Hepatocyte (in vitro differentiated cells): ENCODE measurements at regions not wholly inside any gene's neighbourhood (a gene's known extent, or its start where the extent isn't known, plus 50 kb on each side); places are given as distances from the start of the nearest gene placed in this dataset.

Experiments used
- DNase-seq: peaks from one replicate; pipeline ENCODE4 v3.0.0-alpha.2; 2016; ENCODE audit warnings: low spot score
- H2AFZ ChIP-seq: fragments of 200-600 bp; sonication (generic); 2 replicates; pipeline ENCODE4 v1.6.0; 2016; ENCODE audit warnings: antibody characterized with exemption, mild to moderate bottlenecking
- H3K27ac ChIP-seq: fragments of 200-600 bp; sonication (generic); 2 replicates; pipeline ENCODE4 v1.5.1; 2016; ENCODE audit warnings: mild to moderate bottlenecking
- H3K27me3 ChIP-seq: fragments of 200-600 bp; sonication (generic); 2 replicates; pipeline ENCODE4 v1.6.1; 2016
- H3K36me3 ChIP-seq: fragments of 200-600 bp; sonication (generic); replicated peaks from 2 replicates; pipeline ENCODE4 v1.5.1; 2016; ENCODE audit warnings: low read depth; ENCODE audit not compliant: insufficient read depth
- H3K4me1 ChIP-seq: fragments of 200-600 bp; sonication (generic); 2 replicates; pipeline ENCODE4 v1.5.1; 2016; ENCODE audit warnings: mild to moderate bottlenecking, moderate library complexity; ENCODE audit not compliant: insufficient read depth
- H3K4me2 ChIP-seq: fragments of 200-600 bp; sonication (generic); 2 replicates; pipeline ENCODE4 v1.6.0; 2016
- H3K4me3 ChIP-seq: fragments of 200-600 bp; sonication (generic); 2 replicates; pipeline ENCODE4 v1.5.1; 2016; ENCODE audit warnings: mild to moderate bottlenecking
- H3K79me2 ChIP-seq: fragments of 200-600 bp; sonication (generic); 2 replicates; pipeline ENCODE4 v1.6.0; 2017; ENCODE audit warnings: mild to moderate bottlenecking
- H3K9me2 ChIP-seq: fragments of 200-600 bp; sonication (generic); replicated peaks from 2 replicates; pipeline ENCODE4 v1.6.0; 2017; ENCODE audit warnings: mild to moderate bottlenecking; ENCODE audit not compliant: insufficient read depth
- H3K9me3 ChIP-seq: fragments of 200-600 bp; sonication (generic); 2 replicates; pipeline ENCODE4 v1.5.1; 2016; ENCODE audit warnings: low read depth, mild to moderate bottlenecking
- H4K20me1 ChIP-seq: fragments of 200-600 bp; sonication (generic); 2 replicates; pipeline ENCODE4 v1.6.0; 2016; ENCODE audit warnings: mild to moderate bottlenecking; ENCODE audit not compliant: insufficient read depth, poor library complexity, severe bottlenecking
- EZH2 ChIP-seq: fragments of 200-600 bp; sonication (generic); IDR thresholded peaks from 2 replicates; pipeline ENCODE4 v1.6.1; 2016; ENCODE audit warnings: antibody characterized with exemption, mild to moderate bottlenecking, borderline replicate concordance
- EZH2phosphoT487 ChIP-seq: fragments of 200-600 bp; sonication (generic); IDR thresholded peaks from one replicate; pipeline ENCODE4 v1.6.1; 2018; ENCODE audit warnings: antibody characterized with exemption, mild to moderate bottlenecking, low read depth, moderate library complexity; ENCODE audit not compliant: unreplicated experiment, severe bottlenecking
- WGBS: methylation state at CpG from one replicate; pipeline ENCODE4 v1.1.6; 2016; ENCODE audit warnings: low lambda C conversion rate; ENCODE audit errors: missing lambda C conversion rate; 5-methylcytosine and 5-hydroxymethylcytosine counted together
- TF ChIP-seq, protein P1 (sequence below): fragments of 200-600 bp; sonication (generic); IDR thresholded peaks from 2 replicates; pipeline ENCODE4 v1.5.1; 2016; ENCODE audit warnings: antibody characterized with exemption, mild to moderate bottlenecking; ENCODE audit not compliant: poor library complexity

DNA sequence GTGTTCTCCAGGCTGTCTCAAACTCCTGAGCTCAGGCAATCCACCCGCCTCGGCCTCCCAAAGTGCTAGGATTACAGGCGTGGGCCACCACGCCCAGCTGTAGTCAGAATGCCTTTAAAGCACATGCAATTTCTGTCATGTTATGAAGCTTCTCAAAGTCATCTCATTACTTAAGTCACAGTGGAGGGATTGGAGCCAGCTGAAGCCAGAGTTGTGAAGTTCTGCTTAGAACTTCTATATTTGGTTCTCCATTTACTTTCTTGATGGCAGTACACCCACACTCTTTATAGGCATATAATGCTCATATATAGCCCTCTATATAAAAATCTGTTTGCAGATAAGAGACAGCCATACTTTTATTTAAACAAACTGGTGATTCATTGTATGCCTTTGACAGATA is 68.8 kb upstream of the CWC22 start:
- Histone ChIP-seq H3K27ac (no peak overlapping the region), H2AFZ (no peak overlapping the region), H3K27me3 (no peaks in the 10 kb centered on the region), H3K36me3 (no peaks in the 10 kb centered on the region), H3K4me1 (no peaks in the 10 kb centered on the region), H3K9me2 (no peaks in the 10 kb centered on the region), H3K4me2 (no peak overlapping the region), H3K4me3 (no peak overlapping the region), H3K9me3 (no peaks in the 10 kb centered on the region), H3K79me2 (no peaks in the 10 kb centered on the region), H4K20me1 (no peaks in the 10 kb centered on the region)
- WGBS, result 84% methylated on average over 4 of the region's 4 CpGs
- no peak for DNase-seq
- TF ChIP-seq EZH2phosphoT487, result no peak
- no peak for TF ChIP-seq EZH2
- TF ChIP-seq, protein P1, sequence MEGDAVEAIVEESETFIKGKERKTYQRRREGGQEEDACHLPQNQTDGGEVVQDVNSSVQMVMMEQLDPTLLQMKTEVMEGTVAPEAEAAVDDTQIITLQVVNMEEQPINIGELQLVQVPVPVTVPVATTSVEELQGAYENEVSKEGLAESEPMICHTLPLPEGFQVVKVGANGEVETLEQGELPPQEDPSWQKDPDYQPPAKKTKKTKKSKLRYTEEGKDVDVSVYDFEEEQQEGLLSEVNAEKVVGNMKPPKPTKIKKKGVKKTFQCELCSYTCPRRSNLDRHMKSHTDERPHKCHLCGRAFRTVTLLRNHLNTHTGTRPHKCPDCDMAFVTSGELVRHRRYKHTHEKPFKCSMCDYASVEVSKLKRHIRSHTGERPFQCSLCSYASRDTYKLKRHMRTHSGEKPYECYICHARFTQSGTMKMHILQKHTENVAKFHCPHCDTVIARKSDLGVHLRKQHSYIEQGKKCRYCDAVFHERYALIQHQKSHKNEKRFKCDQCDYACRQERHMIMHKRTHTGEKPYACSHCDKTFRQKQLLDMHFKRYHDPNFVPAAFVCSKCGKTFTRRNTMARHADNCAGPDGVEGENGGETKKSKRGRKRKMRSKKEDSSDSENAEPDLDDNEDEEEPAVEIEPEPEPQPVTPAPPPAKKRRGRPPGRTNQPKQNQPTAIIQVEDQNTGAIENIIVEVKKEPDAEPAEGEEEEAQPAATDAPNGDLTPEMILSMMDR, result no peak

DNA sequence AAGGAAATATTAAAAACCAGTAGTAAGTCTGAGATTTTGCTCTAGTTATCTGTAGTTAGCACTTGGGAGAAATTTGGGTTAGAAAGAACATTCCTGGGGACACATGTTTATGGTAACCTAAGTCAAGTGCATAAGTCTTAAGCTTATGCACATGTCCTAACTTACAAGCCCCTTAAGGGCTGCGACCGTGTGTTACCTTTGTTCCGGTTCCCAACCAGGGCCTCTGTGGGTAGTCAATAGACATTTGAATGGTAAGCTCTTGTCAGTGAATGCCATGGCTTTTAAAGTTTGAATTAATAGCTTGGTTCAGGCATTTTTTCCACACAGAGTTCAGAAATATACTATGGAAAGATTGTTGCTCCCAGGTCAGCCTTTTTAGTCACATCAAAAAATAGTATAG is 64.7 kb upstream of the CWC22 start:
- Histone ChIP-seq H3K9me2 (no peaks in the 10 kb centered on the region), H2AFZ (no peak overlapping the region), H3K79me2 (no peaks in the 10 kb centered on the region), H3K4me2 (no peak overlapping the region), H3K9me3 (no peaks in the 10 kb centered on the region), H4K20me1 (no peaks in the 10 kb centered on the region), H3K27me3 (no peaks in the 10 kb centered on the region), H3K27ac (no peak overlapping the region), H3K4me3 (no peak overlapping the region), H3K4me1 (no peaks in the 10 kb centered on the region), H3K36me3 (no peaks in the 10 kb centered on the region)
- TF ChIP-seq, protein P1, result no peak
- TF ChIP-seq EZH2 (no peak), EZH2phosphoT487 (no peak)
- WGBS, result 80% methylated on average over 3 of the region's 3 CpGs
- DNase-seq, result no peak

DNA sequence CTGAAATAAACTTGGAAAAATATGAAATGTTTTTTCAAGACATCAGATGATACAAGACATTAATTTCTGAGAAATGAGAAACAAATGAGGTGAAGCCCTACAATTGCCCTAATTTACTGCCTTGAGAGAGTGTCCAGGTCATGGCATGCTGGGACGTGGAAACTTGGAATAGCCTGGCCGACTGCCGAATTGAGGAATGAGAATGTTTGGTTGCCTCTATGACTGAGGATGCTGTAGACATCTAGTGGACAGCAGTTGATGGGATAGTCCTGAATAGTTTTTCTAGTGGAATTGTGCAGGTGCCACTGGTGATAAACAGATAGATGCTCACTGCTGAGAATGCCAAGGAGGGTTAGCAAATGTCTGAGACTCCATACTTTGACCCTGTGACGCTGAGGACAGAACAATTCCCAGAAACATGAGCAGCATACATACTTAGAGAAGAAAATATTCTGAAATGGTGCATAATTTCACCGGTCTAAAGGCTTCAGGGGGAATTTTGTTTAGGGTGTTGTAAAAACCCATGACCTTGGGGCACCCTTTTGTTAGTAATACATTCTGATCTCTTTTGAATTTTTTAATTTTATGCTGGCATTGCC is 56.5 kb upstream of the CWC22 start:
- H4K20me1 ChIP-seq, result no peaks in the 10 kb centered on the region
- no peaks in the 10 kb centered on the region for H3K9me2 ChIP-seq
- DNase-seq, result no peak
- H3K27me3 ChIP-seq, result no peaks in the 10 kb centered on the region
- TF ChIP-seq, protein P1, result no peak
- TF ChIP-seq EZH2phosphoT487 (no peak), EZH2 (no peak)
- 84% methylated on average over 5 of the region's 5 CpGs for WGBS
- H2AFZ ChIP-seq, result no peak overlapping the region
- no peaks in the 10 kb centered on the region for H3K36me3 ChIP-seq
- no peak overlapping the region for H3K4me3 ChIP-seq
- H3K27ac ChIP-seq, result no peak overlapping the region
- no peaks in the 10 kb centered on the region for H3K4me1 ChIP-seq
- no peaks in the 10 kb centered on the region for H3K9me3 ChIP-seq
- no peaks in the 10 kb centered on the region for H3K79me2 ChIP-seq
- H3K4me2 ChIP-seq, result no peak overlapping the region

DNA sequence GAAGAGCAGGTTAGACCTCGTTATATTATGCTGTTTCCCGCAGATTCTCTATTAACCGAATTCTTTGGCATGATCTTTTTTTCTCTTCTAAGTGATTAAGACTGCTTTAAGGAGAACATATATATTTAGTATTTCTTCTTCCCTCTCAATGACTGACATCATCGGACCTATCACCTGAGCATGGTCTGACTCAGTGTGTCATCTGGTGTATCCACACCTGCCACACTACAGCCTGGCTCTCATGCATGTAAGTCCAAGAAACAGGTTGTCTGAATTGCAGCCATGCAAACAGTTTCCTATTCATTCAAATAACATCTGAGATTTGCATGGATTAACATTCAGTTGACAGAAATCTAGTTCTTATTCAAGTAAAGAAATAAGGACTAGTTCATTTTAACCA is 55.1 kb upstream of the CWC22 start:
- Histone ChIP-seq H2AFZ (no peak overlapping the region), H3K4me1 (peaks cover under 1% of the 10 kb centered on the region), H3K27me3 (no peaks in the 10 kb centered on the region), H3K9me3 (no peaks in the 10 kb centered on the region), H3K9me2 (no peaks in the 10 kb centered on the region), H4K20me1 (no peaks in the 10 kb centered on the region), H3K79me2 (no peaks in the 10 kb centered on the region), H3K4me2 (no peak overlapping the region), H3K36me3 (no peaks in the 10 kb centered on the region), H3K27ac (no peak overlapping the region), H3K4me3 (no peak overlapping the region)
- whole genome bisulfite sequencing, result 88% methylated on average over 4 of the region's 4 CpGs
- TF ChIP-seq EZH2 (no peak), EZH2phosphoT487 (no peak)
- TF ChIP-seq, protein P1, result no peak
- DNase-seq, result no peak
